ENCODE measurements at regions not wholly inside any gene's neighbourhood (a gene's known extent, or its start where the extent isn't known, plus 50 kb on each side); places are given as distances from the start of the nearest gene placed in this dataset.
"Not testable (repeated sequence)": the region's sequence is repeated elsewhere in the genome, so short reads cannot be mapped to it uniquely, and the experiment has no call there.

DNA sequence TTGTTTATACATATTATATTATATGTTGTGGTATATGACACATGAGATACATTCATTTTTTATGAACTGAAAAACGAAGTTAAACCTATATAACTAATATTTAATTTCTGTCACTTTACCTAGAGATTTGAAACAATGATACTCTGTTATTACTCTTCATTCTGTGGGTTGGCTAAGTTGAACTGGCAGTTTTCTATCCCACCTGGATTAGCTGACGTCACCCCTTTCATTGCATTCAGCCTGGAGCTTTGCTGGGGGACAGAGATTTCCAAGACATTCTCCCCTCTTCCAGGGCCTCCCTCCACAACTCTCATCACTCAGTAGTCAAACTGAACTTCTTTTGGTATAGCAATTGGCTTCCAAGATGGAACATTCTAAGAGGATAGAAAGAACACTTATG, 309.2 kb upstream of the SATB1 start:
- no peak for DNase-seq (ENCODE audit: low read depth)

DNA sequence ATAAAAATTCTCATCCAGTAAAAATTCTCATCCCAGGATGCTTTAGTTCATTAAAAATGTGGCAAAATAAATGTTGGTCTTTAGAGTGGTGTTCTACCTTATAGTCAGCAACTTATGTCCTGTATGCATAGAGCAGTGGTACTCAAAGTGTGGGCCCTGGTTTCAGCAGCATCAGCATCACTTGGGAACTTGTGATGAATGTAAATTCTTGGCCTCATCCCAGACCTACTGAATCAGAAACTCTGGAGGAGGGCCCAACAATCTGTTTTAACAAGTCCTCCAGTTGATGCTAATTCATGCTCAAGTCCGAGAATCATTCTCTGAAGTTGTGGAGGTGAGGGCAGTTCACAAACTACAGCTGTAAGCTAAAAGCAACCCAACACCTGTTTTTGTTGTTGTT, 307.3 kb upstream of the SATB1 start:
- DNase-seq (ENCODE audit: low read depth), result no peak

DNA sequence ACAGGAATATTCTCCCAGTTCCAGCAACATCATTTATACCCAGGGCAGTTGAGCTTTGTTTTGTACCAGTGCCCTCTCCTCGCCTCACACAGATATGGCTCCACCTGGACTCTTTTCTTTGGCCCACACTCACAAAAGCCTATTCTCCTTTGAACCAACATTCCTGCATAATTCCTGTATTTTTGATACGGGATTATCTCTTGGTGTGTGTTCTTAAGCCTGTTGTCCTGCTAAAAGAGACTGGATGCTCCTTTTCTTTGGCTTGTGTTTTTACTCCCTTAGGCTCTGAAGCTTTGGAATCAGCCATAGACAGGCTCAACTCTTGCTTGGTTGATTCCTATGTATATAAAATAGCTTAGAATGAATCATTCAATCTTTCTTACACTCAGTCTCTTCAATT, 305.4 kb upstream of the SATB1 start:
- no peak for DNase-seq (ENCODE audit: low read depth)

DNA sequence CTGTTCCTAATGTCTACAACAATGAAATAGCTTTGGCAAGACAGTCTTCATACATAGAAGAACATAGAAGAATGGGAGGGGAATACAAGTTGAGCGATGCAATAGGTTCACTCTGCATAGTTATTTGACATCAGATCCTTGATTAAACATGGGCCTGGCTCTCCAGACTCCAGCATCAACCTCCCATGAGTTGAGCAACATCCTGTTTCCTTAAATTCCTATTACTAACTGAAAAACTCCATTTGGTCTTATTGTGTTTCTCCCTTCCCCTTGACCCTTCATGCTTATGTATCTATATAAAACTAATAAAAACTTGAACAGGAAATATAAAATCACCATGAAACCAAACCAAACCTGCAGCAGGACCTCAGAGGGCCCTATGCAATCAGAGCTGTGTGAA, 304.5 kb upstream of the SATB1 start:
- no peak for DNase-seq (ENCODE audit: low read depth)

DNA sequence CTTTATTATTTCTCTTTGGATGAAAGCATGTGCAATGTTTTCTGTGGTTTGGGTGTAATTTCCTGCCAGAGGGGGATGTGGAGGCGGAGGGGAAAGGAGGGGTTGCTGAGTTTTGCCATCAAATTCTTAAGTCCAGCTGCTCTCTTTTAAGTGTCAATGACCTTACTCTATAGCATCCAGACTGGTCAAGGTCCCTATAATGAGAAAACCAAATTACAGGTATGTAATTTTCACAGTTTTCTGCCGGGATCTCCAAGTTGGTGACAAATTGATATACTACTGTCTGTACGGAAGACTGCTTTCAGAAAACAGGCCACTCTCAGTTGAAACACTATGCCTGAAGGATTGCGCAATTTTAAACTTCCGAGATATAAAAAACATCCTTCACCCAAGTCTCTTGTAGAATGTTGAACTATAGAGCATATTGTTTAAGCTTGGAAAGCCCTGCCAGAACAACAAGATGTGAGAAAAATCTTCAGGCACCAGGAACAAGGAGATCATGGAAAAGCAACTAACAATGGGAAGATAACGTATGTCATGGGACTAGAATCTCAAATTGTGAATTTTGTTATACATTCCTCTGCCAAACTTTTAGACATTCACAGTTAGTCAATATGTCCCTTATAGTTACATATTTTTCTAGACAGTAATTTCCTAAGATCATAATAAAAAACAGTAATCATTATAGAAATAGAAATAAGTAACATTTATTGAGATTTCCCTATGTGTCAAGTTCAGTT, 300.7 kb upstream of the SATB1 start:
- DNase-seq (ENCODE audit: low read depth), result no peak

DNA sequence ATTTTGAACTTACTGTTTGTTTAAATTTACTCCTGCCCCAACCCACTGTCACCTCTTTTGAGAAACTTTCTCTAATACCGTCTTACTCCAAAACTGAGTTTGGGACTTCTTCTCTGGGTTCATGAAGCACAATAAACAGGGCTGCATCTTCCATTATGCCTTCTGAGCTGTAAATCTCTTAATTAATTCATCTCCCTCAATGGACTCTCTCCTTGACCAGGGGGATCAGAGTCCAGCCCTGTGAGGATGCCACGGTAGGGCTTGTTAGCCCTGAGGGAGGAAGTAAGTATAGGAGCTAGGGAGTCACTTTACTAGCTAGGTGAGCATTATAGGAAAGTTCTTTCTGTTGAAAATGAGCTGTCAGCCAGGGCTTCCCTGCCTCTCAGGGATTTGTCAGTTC, 299.3 kb upstream of the SATB1 start:
- no peak for DNase-seq (ENCODE audit: low read depth)

DNA sequence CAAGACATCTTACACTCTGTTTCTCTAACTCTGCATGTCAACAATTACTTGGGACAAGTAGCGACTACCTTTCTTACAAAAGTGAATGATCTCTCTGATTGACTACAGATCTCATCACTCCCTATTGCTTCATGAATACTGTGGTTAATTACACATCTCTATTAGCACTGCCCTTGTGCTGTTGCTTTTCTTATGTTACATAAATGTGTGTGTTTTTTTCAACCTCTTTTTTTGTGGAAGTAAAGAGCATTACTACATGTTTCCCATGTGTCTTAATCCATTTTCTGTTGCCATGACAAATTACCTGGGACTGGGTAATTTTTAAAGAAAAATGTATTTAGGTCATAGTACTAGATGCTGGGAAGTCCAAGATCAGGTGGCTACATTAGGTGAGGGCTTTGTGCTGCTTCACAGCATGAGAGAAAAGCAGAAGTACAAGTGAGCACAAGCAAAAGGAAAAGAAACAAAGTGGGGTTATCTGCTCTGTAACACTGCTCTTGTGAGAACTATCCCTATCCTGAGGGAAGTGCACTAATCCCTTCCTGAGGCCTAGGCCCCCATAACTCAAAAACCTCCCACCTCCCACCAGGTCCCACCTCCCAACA, 298.2 kb upstream of the SATB1 start:
- no peak for DNase-seq (ENCODE audit: low read depth)

DNA sequence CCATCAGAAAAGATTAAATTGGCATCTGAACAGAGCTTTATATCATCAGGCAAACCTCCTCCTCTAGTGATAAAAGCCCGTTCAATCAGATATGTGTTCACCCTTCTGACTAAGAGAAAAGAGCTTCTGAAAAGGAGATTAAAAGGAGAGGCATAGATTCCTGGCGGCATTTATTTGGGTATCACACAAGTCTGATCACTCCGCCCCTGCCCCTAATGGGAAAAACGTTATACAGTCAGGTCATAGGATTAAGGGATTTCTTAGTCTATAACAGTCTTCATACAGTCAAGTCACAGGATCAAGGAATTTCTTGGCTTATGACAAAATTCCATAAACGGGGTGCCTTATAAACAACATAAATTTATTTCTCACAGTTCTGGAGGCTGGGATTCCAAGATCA, 295.4 kb upstream of the SATB1 start:
- DNase-seq (ENCODE audit: low read depth), result no peak

DNA sequence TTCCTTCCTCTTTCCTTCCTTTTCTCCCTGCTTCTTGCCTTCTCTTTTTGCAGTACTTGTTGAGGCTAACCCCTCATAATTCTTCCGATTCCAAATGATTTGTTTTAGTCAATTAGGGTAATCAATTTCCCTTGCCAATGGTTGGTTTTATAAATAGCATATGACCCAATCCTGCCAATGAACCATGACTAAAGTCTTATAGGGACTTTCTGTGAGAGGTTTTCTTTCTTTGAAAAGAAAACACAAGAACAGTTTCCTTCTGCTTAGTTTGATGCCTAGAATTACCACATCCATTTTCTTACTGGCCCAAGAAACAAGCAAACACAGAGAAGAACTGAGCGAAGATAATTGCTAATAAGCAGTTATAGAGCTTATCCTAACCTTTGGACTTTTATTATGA, 292.5 kb upstream of the SATB1 start:
- DNase-seq (ENCODE audit: low read depth), result no peak

DNA sequence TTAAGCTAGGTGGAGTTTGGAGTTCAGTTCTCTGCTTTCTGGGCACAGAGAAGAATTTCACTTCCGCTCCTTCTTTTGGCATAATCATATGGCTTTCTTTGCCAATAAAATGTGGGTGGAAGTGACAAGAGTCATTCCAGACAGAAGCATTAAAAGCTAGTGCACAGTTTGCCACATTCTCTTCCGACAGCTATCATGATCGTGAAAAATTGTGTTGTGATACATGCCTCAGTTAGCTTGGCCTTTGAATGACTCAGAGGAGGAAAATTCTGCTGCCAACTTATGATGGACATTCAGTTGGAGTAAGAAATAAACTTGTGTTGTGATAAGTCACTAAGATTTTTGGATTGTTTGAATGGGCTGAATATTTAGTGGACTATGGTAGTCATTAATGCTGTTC, 291.7 kb upstream of the SATB1 start:
- no peak for DNase-seq (ENCODE audit: low read depth)

DNA sequence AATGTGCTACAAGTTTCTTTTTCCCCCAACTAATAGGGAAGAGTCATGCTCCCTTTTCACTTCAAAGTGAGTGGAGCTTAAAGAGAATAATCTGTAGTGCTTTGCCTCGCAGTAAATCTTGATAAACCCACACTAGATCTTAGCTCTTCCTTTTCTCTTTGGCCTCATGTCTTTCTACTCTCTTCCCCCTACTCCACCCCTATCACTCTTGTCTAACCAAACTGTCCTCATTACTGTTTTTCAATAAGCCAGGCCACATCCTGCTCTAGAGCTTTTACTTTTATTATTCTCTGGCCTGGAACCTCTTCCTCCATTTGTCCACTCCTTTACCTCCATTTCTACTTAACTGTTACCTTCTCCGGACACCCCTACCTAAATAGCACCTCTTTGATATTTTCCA, 291.0 kb upstream of the SATB1 start:
- DNase-seq (ENCODE audit: low read depth), result no peak

DNA sequence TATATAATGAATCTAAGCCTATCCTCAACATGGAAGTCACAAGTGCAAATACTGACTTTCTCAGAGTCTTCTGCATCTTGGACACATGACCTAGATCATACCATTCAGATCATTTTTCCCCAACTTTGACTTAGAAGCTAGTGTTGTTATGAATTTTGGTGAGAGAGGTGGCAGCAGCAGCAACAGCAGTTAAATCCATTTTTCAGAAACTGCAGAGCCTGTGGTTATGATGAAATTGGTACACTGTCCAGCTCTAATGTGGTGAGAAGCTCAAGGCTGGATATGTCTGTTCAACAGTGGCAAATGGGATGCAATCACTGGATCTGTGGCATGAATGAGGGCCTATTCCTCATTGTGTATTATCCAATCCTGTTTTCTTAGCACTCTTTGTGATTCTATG, 290.1 kb upstream of the SATB1 start:
- DNase-seq (ENCODE audit: low read depth), result no peak

DNA sequence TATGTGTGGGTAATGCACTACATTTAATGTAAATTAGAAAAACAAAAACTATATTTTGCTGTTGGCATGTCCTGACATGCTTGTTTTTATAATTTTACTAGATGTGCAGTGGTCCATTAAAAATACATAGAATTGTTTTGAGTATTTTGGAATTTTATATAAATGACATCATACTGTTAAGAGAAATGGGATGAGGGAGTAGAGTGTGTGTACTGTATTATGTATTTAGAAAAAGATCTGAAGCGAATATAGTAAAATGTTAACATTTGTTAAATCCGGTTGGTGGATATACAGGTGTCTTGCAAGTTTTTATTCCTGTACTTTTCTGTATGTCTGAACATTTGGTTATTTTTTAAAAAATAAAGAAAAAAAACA, 288.4 kb upstream of the SATB1 start:
- no peak for DNase-seq (ENCODE audit: low read depth)

DNA sequence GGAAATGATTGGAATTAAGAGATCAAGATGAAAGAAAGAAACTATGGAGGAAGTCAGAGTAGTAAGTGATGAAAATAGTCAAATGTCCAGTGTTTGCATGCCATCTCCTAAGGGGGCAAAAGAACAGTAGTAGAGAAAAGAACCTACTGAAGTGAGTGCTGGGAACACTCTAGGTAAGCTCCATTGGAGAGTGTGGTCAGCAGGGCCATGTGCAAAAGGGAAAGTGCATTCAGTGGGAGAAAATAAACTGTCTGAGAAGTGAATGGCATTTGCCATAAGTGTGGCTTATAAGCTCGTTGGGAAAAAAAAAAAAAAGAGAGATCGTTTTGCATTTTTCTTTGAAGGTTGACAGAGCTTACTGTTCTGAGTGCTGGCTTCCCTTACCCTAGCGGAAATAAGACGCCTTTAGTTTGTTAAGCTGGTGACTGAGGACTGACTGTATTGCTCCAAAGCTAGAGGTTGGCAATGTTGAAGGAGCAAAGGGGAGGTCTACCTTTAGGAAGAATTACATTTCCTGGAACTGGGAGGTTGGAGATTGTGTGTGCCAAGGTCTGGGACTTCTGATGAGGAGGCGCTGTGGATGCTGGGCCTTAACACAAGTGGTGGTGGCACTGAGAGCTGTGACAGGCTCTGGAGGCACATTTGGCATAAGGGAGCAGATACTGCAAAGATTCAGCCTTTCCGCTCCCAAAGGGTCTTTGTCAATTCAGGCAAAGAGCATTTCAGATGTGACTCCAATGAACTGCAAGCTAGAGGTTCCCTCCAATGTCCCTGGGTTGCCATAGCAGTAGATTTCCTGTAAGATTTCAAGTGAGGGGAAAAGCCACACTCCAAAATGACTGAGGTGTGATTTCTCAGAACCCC, 287.8 kb upstream of the SATB1 start:
- DNase-seq (ENCODE audit: low read depth), result no peak

DNA sequence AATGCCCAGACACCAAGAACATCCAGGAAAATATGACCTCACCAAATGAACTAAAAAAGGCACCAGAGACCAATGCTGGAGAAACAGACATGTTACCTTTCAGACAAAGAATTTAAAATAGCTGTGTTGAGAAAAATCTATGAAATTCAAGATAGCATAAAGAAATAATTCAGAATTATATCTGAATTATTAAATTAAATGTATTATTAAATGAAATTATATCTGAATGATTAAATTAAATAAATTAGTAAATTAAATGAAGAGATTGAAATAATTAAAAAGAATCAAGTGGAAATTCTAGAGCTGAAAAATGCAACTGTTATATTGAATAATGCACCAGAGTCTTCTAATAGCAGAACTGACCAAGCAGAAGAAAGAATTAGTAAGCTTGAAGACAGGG, 279.2 kb upstream of the SATB1 start:
- no peak for DNase-seq (ENCODE audit: low read depth)

DNA sequence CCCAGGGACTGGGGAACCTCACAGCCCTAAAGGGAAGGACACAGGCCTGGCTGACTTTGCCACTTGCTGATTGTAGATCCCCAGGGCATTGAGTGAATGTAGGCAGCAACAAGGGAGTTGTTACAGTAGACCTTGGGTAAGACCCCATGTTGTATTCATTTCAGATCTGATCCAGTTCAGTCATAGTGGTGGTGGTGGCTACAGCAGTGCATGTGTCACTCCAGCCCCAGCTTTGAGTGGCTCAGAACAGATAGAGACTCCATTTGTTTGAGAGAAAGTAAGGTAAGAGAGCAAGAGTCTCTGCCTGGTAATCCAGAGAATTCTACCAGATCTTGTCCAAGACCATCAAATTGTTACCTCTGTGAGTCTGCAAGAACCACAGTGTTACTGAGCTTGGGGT, 278.7 kb upstream of the SATB1 start:
- DNase-seq (ENCODE audit: low read depth), result no peak

DNA sequence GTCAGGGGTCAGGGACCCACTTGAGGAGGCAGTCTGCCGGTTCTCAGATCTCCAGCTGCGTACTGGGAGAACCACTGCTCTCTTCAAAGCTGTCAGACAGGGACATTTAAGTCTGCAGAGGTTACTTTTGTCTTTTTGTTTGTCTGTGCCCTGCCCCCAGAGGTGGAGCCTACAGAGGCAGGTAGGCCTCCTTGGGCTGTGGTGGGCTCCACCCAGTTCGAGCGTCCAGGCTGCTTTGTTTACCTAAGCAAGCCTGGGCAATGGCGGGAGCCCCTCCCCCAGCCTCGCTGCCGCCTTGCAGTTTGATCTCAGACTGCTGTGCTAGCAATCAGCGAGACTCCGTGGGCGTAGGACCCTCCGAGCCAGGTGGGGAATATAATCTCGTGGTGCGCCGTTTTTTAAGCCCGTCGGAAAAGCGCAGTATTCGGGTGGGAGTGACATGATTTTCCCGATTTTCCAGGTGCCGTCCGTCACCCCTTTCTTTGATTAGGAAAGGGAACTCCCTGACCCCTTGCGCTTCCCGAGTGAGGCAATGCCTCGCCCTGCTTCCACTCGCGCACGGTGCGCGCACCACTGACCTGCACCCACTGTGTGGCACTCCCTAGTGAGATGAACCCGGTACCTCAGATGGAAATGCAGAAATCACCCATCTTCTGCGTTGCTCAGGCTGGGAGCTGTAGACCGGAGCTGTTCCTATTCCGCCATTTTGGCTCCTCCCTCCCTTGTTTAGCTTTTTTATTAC, 268.6 kb upstream of the SATB1 start:
- not testable (repeated sequence) for DNase-seq (ENCODE audit: low read depth)

DNA sequence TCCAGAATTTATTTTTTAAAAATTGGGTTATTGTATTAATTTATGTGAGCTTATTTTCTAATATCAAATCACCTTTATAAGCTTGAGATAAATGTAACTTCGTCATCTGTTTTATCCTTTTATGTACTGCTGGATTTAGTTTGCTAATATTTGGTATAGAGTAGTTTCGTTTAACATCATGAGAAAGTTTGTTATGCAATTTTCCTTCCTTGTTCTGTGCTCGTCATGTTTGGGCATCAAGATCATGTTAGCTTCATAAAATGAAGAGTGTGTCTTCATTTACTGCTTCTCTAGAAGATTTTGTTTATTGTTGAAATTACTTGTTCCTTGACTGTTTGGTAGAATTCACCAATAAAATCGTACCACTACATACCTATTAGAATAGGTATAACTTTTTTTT, 262.1 kb upstream of the SATB1 start:
- DNase-seq (ENCODE audit: low read depth), result no peak

DNA sequence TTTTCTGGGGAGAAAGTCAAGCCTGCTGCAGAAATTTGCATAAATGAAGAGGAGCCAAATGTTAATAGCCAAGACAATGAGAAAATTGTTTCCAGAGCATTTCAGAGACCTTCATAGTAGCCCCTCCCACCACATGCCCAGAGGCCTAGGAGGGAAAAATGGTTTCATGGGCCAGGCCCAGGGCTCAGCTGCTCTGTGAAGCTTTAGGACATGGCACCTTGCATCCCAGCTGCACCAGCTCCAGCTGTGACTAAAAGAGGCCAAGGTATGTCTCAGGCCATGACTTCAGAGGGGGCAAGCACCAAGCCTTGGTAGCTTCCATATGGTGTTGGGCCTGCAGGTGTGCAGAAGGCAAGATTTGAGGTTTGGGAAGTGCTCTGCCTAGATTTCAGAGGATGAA, 258.8 kb upstream of the SATB1 start:
- no peak for DNase-seq (ENCODE audit: low read depth)

DNA sequence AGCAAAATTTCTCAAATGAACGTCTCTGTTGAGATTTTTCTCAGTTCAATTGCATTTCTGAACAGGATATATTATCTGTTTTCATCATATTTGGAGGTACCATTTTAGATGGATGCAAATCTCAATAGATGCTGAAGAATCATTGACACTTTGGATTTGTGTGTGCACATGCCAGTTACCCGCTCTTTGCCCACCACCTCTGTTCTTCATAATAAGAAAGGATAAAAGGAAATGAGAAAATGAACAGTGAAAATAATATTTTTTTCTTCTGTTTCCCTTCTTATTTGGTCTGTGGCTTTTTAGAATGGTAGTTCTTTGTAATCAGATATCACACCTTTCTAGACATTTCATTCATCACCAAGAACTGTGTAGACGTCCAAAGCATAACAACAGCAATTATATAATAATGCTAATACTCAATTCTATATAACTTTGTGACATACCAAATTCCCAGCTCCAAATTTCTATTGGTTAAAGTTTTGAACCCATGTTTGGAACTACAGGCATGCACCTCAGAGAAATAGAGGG, 256.7 kb upstream of the SATB1 start:
- DNase-seq (ENCODE audit: low read depth), result no peak

DNA sequence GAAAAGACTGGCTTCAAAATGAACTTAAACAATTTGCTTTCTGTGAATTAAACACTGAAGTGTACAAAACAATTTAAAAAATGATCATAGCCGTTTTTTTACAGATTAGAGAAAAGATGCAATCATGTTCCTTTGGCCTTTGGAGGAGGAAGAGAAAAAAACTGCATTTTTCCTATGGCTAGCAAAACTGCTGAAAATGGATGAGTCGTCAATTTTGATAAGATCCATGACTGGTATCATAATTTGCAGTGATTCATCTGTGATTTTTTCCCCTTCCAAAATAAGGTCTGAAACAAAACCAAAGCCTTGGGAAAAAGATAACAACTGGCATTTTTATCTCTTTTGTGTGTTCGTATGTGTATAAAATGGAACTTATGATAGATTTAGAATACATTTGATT, 255.6 kb upstream of the SATB1 start:
- DNase-seq (ENCODE audit: low read depth), result no peak

DNA sequence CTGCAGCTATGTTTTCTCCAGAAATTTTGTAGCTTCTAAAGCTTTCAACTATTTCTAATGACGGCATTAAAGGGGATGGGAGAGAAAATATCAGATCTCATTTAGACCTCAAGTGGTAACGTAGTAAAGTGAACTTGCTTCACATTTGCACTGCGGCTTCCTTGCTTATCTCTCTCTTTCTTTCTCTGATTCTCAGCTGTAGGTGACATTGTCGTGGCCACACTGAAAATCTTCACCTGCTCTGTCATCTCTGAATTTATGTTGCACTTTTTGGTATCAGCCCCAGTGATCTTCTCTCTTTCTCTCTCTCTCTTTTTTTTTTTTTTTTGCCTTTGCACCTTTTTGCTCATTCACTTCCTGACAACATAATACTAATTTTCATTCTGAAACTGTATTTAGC, 254.1 kb upstream of the SATB1 start:
- DNase-seq (ENCODE audit: low read depth), result no peak

All from stimulated activated CD8-positive, alpha-beta memory T cell treated with anti-CD3 and anti-CD28 coated beads, Interleukin-7, amount 100 ng/mL, for 24 hours (primary cell).